RWPE2 (cell line): ENCODE measurements at regions not wholly inside any gene's neighbourhood (a gene's known extent, or its start where the extent isn't known, plus 50 kb on each side); places are given as distances from the start of the nearest gene placed in this dataset.

Experiments
- ATAC-seq: fragments of 200-7000 bp; cut with Tn5 transposase; 3 replicates; pipeline ENCODE4 v1.9.1; 2021; ENCODE audit warnings: low read depth
- DNase-seq: peaks from one replicate; pipeline ENCODE4 v3.0.0-alpha.2; 2020; ENCODE audit warnings: low spot score
- H3K27ac ChIP-seq: fragments of 450-650 bp; 2 replicates; pipeline ENCODE4 v1.5.1; 2017; ENCODE audit warnings: mild to moderate bottlenecking; ENCODE audit not compliant: poor library complexity, severe bottlenecking
- H3K27me3 ChIP-seq: fragments of 250-450 bp; sonication (Bioruptor Pico); 2 replicates; pipeline ENCODE4 v1.5.1; 2021; ENCODE audit warnings: mild to moderate bottlenecking, moderate library complexity; ENCODE audit not compliant: insufficient read depth, poor library complexity, severe bottlenecking
- H3K36me3 ChIP-seq: fragments of 250-450 bp; sonication (Bioruptor Pico); 2 replicates; pipeline ENCODE4 v1.5.1; 2020; ENCODE audit warnings: low read depth, mild to moderate bottlenecking, moderate library complexity
- H3K4me1 ChIP-seq: fragments of 250-450 bp; sonication (Bioruptor Pico); 2 replicates; pipeline ENCODE4 v1.5.1; 2021; ENCODE audit warnings: mild to moderate bottlenecking, moderate library complexity; ENCODE audit not compliant: insufficient read depth, poor library complexity, severe bottlenecking
- H3K4me3 ChIP-seq: fragments of 250-450 bp; sonication (Bioruptor Pico); 2 replicates; pipeline ENCODE4 v1.5.1; 2021; ENCODE audit warnings: mild to moderate bottlenecking, moderate library complexity; ENCODE audit not compliant: severe bottlenecking
- H3K9me3 ChIP-seq: fragments of 250-450 bp; sonication (Bioruptor Pico); 2 replicates; pipeline ENCODE4 v1.5.1; 2021; ENCODE audit warnings: mild to moderate bottlenecking, moderate library complexity; ENCODE audit not compliant: severe bottlenecking
- TF ChIP-seq, protein P1 (sequence below): fragments of 450-650 bp; IDR thresholded peaks from one replicate; pipeline ENCODE4 v1.5.1; 2017; ENCODE audit warnings: mild to moderate bottlenecking, moderate library complexity; ENCODE audit not compliant: poor library complexity, severe bottlenecking

DNA sequence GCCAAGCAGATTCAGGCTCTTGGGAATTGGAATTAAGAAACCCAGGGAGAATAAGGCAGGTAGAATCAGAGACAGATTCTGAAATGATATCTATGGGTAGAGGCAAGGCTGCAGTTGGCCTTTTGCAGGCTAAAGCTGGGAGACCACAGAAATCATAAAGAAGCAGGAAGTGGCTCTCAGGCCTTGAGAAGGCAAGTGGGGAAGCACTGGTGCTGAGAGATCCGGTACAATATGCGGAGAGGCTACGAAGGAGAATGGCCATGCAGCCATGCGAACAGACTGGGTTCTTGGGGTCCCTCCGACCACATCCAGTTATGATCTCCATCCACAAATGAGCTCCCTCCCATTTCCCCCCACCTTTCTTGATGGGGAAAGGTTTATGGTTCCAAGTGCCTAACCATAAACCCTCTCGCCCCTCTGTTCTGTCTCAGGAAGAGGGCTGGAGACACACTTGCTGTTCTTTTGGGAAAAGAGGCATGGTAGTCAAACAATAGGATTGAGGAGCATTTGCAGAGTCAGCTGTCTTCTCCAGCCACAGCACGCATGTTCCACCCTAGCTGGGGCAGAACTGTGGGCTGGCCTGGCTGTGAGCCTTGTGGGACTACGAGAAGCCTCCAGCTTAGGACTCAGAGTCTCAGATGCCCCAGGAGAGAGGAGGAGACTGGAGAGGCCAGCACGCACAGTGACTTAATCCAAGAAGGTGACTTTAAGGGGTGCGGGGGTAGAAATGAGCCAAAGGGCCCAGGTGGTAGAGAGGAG, 99.6 kb downstream of the RPLP1 start:
- H3K36me3 ChIP-seq, result no peaks in the 10 kb centered on the region
- H3K9me3 ChIP-seq, result peaks cover 4% of the 10 kb centered on the region
- no peak overlapping the region for H3K4me3 ChIP-seq
- TF ChIP-seq, protein P1, sequence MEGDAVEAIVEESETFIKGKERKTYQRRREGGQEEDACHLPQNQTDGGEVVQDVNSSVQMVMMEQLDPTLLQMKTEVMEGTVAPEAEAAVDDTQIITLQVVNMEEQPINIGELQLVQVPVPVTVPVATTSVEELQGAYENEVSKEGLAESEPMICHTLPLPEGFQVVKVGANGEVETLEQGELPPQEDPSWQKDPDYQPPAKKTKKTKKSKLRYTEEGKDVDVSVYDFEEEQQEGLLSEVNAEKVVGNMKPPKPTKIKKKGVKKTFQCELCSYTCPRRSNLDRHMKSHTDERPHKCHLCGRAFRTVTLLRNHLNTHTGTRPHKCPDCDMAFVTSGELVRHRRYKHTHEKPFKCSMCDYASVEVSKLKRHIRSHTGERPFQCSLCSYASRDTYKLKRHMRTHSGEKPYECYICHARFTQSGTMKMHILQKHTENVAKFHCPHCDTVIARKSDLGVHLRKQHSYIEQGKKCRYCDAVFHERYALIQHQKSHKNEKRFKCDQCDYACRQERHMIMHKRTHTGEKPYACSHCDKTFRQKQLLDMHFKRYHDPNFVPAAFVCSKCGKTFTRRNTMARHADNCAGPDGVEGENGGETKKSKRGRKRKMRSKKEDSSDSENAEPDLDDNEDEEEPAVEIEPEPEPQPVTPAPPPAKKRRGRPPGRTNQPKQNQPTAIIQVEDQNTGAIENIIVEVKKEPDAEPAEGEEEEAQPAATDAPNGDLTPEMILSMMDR, result no peak
- no peak overlapping the region for H3K27ac ChIP-seq
- H3K27me3 ChIP-seq, result no peaks in the 10 kb centered on the region
- no peak for DNase-seq
- no peak for ATAC-seq
- peaks cover 9% of the 10 kb centered on the region for H3K4me1 ChIP-seq

DNA sequence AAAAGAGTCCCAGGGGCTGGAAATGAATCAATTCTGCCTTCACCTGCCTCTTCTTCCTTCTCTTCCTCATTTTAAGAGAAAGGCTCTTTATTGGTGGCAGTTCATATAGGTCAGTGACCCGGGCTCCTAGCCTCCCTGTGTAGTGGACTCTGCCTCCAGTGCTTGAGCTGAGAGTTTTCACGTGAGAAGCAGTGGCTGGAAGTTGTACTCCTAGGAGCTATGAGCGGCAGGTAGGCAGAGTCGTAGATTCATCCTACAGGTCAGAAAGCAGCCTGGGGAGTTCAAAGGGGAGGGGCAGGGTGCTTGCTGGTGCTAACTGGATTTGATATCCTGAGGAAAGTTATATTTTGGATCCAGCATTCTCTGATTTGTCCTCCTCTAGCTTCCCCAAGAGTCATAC, 101.1 kb downstream of the RPLP1 start:
- TF ChIP-seq, protein P1, result no peak
- Histone ChIP-seq H3K4me3 (no peak overlapping the region), H3K9me3 (peaks cover 4% of the 10 kb centered on the region), H3K36me3 (no peaks in the 10 kb centered on the region), H3K4me1 (peaks cover 19% of the 10 kb centered on the region), H3K27ac (no peak overlapping the region), H3K27me3 (no peaks in the 10 kb centered on the region)
- DNase-seq (no peak), ATAC-seq (no peak)

DNA sequence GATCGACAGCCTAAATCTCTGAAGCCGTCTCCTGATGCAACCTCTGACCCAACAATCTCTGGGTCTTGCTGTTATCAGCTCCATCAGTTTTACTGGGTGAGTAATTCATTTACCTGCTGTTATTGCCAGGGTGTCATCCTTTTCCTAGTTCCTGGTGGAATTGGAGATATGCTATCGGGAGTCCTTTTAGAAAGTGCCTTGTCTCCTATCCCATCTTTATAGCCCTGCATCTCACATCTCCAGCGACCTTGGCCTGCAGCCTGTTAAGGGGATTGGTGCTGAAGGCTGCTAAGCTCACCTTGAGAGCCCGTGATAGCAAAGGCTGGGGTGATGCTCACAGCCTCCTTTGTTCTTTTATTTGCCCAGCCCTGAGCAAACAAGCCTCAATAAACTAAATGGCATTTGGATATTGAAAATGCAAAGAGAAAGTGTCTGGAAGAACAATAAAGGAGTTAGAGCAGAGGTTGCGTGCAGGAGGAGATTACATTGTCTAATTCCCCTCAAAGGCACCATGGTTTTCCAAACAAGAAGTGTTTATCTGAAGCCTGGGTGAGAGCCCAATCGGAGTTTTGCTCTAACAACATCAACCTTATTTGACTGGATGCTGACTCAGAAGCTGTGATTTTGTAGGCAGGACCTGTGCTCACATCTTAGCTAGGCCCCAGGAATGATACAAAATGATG, 101.8 kb downstream of the RPLP1 start:
- ATAC-seq (no peak), DNase-seq (no peak)
- TF ChIP-seq, protein P1, result no peak
- no peaks in the 10 kb centered on the region for H3K27me3 ChIP-seq
- peaks cover 19% of the 10 kb centered on the region for H3K4me1 ChIP-seq
- H3K36me3 ChIP-seq, result no peaks in the 10 kb centered on the region
- H3K9me3 ChIP-seq, result peaks cover 4% of the 10 kb centered on the region
- H3K4me3 ChIP-seq, result no peak overlapping the region
- H3K27ac ChIP-seq, result no peak overlapping the region

DNA sequence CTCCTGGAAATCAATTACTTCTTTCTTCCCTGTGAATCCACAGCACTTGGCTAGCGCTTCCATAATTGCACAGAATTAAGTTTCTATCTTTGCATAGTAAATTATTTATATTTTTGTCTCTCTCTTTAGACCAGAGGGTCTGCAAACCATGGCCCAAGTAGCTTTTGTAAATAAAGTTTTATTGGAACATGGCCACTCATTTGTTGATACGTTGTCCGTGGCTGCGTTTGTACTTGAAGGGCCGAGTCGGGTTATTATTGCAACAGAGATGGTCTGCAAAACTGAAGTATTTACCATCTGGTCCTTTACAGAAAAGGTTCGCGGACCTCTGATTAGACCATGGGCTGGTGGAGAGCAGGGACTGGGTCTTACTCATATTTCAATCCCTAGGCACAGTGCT, 102.5 kb downstream of the RPLP1 start:
- peaks cover 19% of the 10 kb centered on the region for H3K4me1 ChIP-seq
- no peaks in the 10 kb centered on the region for H3K36me3 ChIP-seq
- H3K27ac ChIP-seq, result no peak overlapping the region
- ATAC-seq, result no peak
- peaks cover 4% of the 10 kb centered on the region for H3K9me3 ChIP-seq
- H3K27me3 ChIP-seq, result no peaks in the 10 kb centered on the region
- no peak overlapping the region for H3K4me3 ChIP-seq
- TF ChIP-seq, protein P1, result no peak
- no peak for DNase-seq

DNA sequence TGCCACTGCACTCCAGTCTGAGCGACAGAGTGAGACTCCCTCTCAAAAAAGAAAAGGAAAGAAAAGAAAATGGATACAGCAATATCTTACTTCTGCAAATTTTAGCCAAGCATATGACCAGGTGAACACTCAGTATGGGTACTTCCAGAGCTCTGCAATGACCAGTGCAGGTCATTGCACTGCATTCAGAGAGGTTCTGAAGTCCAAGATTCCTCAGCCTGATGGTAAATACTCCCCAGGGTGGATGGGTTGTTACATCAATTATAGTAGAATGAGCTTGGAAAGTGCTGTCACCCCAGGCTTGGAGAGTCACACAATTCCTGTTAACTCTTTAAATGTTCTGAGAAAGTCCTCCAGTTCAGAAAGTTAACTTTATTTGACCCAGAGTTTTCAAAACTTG, 103.7 kb downstream of the RPLP1 start:
- H3K27ac ChIP-seq, result peak overlapping the region; percentile 59
- TF ChIP-seq, protein P1, result no peak
- no peaks in the 10 kb centered on the region for H3K36me3 ChIP-seq

More for the DNA sequence above, 103.7 kb downstream of the RPLP1 start:
- Histone ChIP-seq H3K4me1 (peaks cover 19% of the 10 kb centered on the region), H3K27me3 (no peaks in the 10 kb centered on the region), H3K9me3 (peaks cover 2% of the 10 kb centered on the region), H3K4me3 (no peak overlapping the region)
- ATAC-seq (no peak), DNase-seq (no peak)
